ENCODE measurements at regions not wholly inside any gene's neighbourhood (a gene's known extent, or its start where the extent isn't known, plus 50 kb on each side); places are given as distances from the start of the nearest gene placed in this dataset.
A peak's percentile ranks its signal among the peaks of the same experiment; 100 is the strongest.

- no peak for DNase-seq
Measured at GRCh38 chr13:32914686-32915085, 101.5 kb upstream of the KL start.

GRCh38 chr13:32917504-32917903 is 98.7 kb upstream of the KL start:
- no peak for DNase-seq

GRCh38 chr13:32923725-32924124 is 92.5 kb upstream of the KL start:
- no peak for DNase-seq

GRCh38 chr13:32924886-32925285 is 91.3 kb upstream of the KL start:
- no peak for DNase-seq

GRCh38 chr13:32925506-32925905 is 90.7 kb upstream of the KL start:
- DNase-seq = no peak

- DNase-seq = no peak
Measured at GRCh38 chr13:32932376-32932775, 83.8 kb upstream of the KL start.

- no peak for DNase-seq
Measured at GRCh38 chr13:32936716-32937115, 79.5 kb upstream of the KL start.

- no peak for DNase-seq
Measured at GRCh38 chr13:32938314-32938713, 77.9 kb upstream of the KL start.

- no peak for DNase-seq
Measured at GRCh38 chr13:32938907-32939306, 77.3 kb upstream of the KL start.

- peak in 1 of 2 experiments; percentile 49 for DNase-seq
Measured at GRCh38 chr13:32940601-32941000, 75.6 kb upstream of the KL start.

- no peak for DNase-seq
Measured at GRCh38 chr13:32941368-32941767, 74.9 kb upstream of the KL start.

- no peak for DNase-seq
Measured at GRCh38 chr13:32946558-32946957, 69.7 kb upstream of the KL start.

- peak; percentile 75 to 94 for DNase-seq
Measured at GRCh38 chr13:32947411-32948276, 68.6 kb upstream of the KL start.

GRCh38 chr13:32949820-32950219 is 66.4 kb upstream of the KL start:
- no peak for DNase-seq

- DNase-seq = no peak
Measured at GRCh38 chr13:32951580-32951979, 64.6 kb upstream of the KL start.

- DNase-seq = peak in 1 of 2 experiments; percentile 34
Measured at GRCh38 chr13:32955881-32956594, 60.2 kb upstream of the KL start.

GRCh38 chr13:32956595-32956933 is 59.7 kb upstream of the KL start:
- DNase-seq = peak; percentile 40 to 63

- no peak for DNase-seq
Measured at GRCh38 chr13:32960626-32961025, 55.6 kb upstream of the KL start.

GRCh38 chr13:32961724-32962123 is 54.5 kb upstream of the KL start:
- no peak for DNase-seq

GRCh38 chr13:32962342-32962741 is 53.9 kb upstream of the KL start:
- no peak for DNase-seq

GRCh38 chr13:32964987-32965386 is 51.2 kb upstream of the KL start:
- DNase-seq = no peak
